ENCODE measurements at regions not wholly inside any gene's neighbourhood (a gene's known extent, or its start where the extent isn't known, plus 50 kb on each side); places are given as distances from the start of the nearest gene placed in this dataset.

DNA sequence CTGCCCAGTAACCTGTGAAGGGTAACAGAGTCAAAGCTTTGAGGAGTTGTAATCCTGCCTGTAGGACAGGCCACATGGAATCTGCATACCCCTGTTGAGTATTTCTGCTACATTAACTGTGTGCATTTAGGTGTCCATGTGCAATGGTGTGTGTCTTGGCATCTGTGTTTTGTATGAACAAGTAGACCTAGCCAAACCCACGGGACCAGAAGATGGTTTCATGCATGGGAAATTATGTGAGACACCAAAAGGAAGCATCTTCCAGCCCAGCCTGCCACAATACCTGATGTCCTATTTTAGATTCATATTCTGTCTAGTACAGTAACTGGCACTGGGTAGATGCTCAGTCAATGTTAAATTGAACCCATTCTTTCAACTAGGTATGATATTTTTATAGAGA lies 70.8 kb upstream of the KCND3 start:
- Histone ChIP-seq H3K36me3 (no peaks in the 10 kb centered on the region), H3K4me3 (no peak overlapping the region), H3K27me3 (no peaks in the 10 kb centered on the region), H3K4me1 (ENCODE audit: low read depth) (peaks cover 26% of the 10 kb centered on the region), H3K9me3 (ENCODE audit: low read depth) (no peaks in the 10 kb centered on the region), H3K27ac (no peak overlapping the region)
- TF ChIP-seq, protein P1, sequence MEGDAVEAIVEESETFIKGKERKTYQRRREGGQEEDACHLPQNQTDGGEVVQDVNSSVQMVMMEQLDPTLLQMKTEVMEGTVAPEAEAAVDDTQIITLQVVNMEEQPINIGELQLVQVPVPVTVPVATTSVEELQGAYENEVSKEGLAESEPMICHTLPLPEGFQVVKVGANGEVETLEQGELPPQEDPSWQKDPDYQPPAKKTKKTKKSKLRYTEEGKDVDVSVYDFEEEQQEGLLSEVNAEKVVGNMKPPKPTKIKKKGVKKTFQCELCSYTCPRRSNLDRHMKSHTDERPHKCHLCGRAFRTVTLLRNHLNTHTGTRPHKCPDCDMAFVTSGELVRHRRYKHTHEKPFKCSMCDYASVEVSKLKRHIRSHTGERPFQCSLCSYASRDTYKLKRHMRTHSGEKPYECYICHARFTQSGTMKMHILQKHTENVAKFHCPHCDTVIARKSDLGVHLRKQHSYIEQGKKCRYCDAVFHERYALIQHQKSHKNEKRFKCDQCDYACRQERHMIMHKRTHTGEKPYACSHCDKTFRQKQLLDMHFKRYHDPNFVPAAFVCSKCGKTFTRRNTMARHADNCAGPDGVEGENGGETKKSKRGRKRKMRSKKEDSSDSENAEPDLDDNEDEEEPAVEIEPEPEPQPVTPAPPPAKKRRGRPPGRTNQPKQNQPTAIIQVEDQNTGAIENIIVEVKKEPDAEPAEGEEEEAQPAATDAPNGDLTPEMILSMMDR (IDR thresholded peaks at IDR 0.05; ENCODE audit: low read depth, low read length), result no peak
- DNase-seq (ENCODE audit: low read depth in 1 of 2, low spot score in 1 of 2), result no peak

DNA sequence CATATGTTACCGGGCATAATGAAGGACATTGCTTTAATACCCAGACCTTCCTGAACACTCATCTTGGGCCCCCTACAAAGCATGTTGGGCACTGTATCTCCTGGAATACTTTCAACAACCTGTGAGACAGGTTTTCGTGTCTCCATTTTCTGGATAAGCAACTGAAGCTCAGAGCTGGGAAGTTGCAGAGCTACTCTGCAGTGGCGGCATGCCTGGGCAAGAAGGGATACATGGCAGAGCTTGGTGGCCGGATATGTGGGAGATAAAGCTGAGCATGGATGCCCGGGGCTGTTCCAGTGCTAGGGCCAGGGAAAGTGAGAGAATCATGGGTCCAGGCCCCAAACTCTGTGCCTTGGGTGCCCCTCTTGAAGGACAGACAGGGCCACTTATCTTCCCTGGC lies 71.6 kb upstream of the KCND3 start:
- no peak overlapping the region for H3K27ac ChIP-seq
- TF ChIP-seq, protein P1 (IDR thresholded peaks at IDR 0.05; ENCODE audit: low read depth, low read length), result no peak
- H3K4me3 ChIP-seq, result no peak overlapping the region
- H3K4me1 ChIP-seq (ENCODE audit: low read depth), result peaks cover 18% of the 10 kb centered on the region
- no peak for DNase-seq (ENCODE audit: low read depth in 1 of 2, low spot score in 1 of 2)
- no peaks in the 10 kb centered on the region for H3K36me3 ChIP-seq
- H3K9me3 ChIP-seq (ENCODE audit: low read depth), result no peaks in the 10 kb centered on the region
- no peaks in the 10 kb centered on the region for H3K27me3 ChIP-seq

DNA sequence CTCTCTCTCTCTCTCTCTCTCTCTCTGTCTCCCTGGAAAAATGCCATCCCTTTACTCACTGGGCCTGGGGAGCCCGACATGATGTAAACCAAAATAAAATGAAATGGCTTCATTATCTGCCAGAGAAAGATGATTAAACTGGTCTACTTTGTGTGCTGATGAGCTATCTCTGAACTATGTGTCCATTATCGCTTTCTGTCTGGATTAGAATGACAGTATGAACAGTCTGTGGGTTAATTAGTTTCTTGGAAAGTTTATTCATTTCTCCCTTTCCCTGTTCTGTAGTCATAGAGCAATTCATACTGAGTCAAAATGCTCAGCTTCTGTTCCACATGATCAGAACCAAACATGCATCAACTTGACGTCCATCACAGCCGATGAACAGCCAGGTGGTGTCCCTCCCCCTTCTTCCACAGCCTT lies 72.4 kb upstream of the KCND3 start:
- Histone ChIP-seq H3K4me3 (no peak overlapping the region), H3K27me3 (no peaks in the 10 kb centered on the region), H3K9me3 (ENCODE audit: low read depth) (no peaks in the 10 kb centered on the region), H3K27ac (no peak overlapping the region), H3K4me1 (ENCODE audit: low read depth) (peaks cover 10% of the 10 kb centered on the region), H3K36me3 (no peaks in the 10 kb centered on the region)
- TF ChIP-seq, protein P1 (IDR thresholded peaks at IDR 0.05; ENCODE audit: low read depth, low read length), result no peak
- no peak for DNase-seq (ENCODE audit: low read depth in 1 of 2, low spot score in 1 of 2)

DNA sequence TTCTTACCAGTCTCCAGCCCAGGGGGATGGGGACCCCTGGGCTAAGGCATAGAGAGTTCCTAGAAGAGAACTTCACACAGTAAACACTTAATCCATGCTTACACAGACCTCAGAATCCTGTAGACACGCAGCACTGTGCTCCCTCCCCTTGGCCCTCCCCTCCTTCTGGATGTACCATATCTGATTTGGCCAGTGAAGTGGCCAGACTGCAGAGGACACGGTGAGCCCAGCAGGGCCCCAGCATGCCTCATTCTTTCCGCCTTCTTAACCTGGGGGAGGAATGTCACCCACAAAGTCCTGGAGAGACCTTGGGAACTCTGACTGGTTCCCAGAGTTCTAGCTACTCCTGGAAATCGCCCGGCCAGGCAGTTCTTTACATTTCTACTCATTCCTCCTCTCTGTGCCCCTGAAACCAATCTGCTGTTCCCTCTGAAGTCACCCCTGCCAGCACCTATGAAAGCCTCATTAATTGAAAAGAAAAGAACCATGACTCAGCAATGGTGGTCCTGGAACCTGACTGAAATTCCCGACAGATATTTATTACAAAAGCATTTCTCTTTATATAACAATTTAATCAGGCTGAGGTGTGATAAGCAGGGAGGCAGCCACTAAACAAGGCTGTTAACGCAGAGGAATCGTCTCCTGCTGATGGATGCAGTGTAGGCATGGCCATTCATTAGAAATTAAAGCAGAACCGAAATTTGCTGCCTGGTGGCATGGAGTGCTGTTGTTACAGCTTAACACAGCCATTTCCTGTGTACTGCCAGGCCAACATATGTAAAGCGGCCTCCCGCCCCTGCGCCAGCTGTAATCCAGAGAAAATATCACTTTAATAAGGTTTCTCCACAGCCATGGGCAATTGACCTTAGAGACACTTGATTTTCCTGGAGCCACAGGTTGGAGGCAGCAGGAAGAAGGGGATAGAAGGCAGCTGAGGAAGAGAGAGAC lies 74.6 kb upstream of the KCND3 start:
- Histone ChIP-seq H3K4me1 (ENCODE audit: low read depth) (peaks cover 7% of the 10 kb centered on the region), H3K27ac (no peak overlapping the region), H3K36me3 (no peaks in the 10 kb centered on the region), H3K9me3 (ENCODE audit: low read depth) (no peaks in the 10 kb centered on the region), H3K4me3 (no peak overlapping the region), H3K27me3 (no peaks in the 10 kb centered on the region)
- TF ChIP-seq, protein P1 (IDR thresholded peaks at IDR 0.05; ENCODE audit: low read depth, low read length), result no peak
- DNase-seq (ENCODE audit: low read depth in 1 of 2, low spot score in 1 of 2), result no peak

DNA sequence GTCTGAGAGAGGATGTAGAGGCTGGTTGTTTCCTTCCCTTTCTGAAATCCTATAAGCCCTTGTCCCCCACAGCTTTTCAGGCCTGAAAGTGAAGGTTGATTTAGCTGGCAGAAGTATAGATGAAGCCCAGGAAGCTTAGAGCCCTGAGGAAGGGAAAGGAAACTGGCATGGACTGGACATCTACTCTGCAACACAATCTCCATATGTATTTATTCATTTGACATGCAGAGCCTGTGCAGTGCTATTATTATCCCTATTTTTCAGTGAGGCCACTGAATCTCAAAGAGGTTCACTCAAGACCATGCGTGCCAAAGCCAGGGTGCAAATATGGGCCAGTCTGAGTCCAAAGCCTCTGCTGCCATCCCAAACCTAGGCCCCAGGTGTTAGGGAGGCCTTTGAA lies 78.5 kb upstream of the KCND3 start:
- no peaks in the 10 kb centered on the region for H3K36me3 ChIP-seq
- no peaks in the 10 kb centered on the region for H3K27me3 ChIP-seq
- H3K4me1 ChIP-seq (ENCODE audit: low read depth), result peaks cover 7% of the 10 kb centered on the region
- TF ChIP-seq, protein P1 (IDR thresholded peaks at IDR 0.05; ENCODE audit: low read depth, low read length), result no peak
- H3K27ac ChIP-seq, result no peak overlapping the region
- H3K4me3 ChIP-seq, result no peak overlapping the region
- peaks cover 3% of the 10 kb centered on the region for H3K9me3 ChIP-seq (ENCODE audit: low read depth)
- DNase-seq (ENCODE audit: low read depth in 1 of 2, low spot score in 1 of 2), result no peak
